Parathyroid adenoma (tissue), 2 donors: ENCODE measurements at regions not wholly inside any gene's neighbourhood (a gene's known extent, or its start where the extent isn't known, plus 50 kb on each side); places are given as distances from the start of the nearest gene placed in this dataset.
A peak's percentile ranks its signal among the peaks of the same experiment; 100 is the strongest.

Experiments
- H2AFZ ChIP-seq: fragments of 300-600 bp; sonication (generic); one replicate; pipeline ENCODE4 v1.7.0; 2017; ENCODE audit warnings: antibody characterized with exemption, mild to moderate bottlenecking
- H3K27ac ChIP-seq: fragments of 300-600 bp; sonication (generic); one replicate; pipeline ENCODE4 v1.7.0; 2017
- H3K27me3 ChIP-seq: fragments of 300-600 bp; sonication (generic); one replicate; pipeline ENCODE4 v1.7.0; 2017; ENCODE audit warnings: low read length; ENCODE audit not compliant: control insufficient read depth, insufficient read depth
- H3K36me3 ChIP-seq: fragments of 300-600 bp; sonication (generic); one replicate; pipeline ENCODE4 v1.7.0; 2017; ENCODE audit warnings: low read length; ENCODE audit not compliant: control insufficient read depth, insufficient read depth
- H3K4me1 ChIP-seq: fragments of 300-600 bp; sonication (generic); one replicate; pipeline ENCODE4 v1.7.0; 2017; ENCODE audit warnings: control low read depth
- H3K4me2 ChIP-seq: fragments of 300-600 bp; sonication (generic); one replicate; pipeline ENCODE4 v1.7.0; 2017; ENCODE audit warnings: low read length
- H3K4me3 ChIP-seq: fragments of 300-600 bp; sonication (generic); one replicate; pipeline ENCODE4 v1.7.0; 2017; ENCODE audit warnings: low read depth, low read length
- H3K79me2 ChIP-seq: fragments of 300-600 bp; sonication (generic); one replicate; pipeline ENCODE4 v1.7.0; 2017; ENCODE audit warnings: control low read depth
- H3K9ac ChIP-seq: fragments of 300-600 bp; sonication (generic); one replicate; pipeline ENCODE4 v1.7.0; 2017; ENCODE audit warnings: mild to moderate bottlenecking
- H3K9me3 ChIP-seq: fragments of 300-600 bp; sonication (generic); one replicate; pipeline ENCODE4 v1.7.0; 2017; ENCODE audit warnings: low read length; ENCODE audit not compliant: control insufficient read depth
- CTCF ChIP-seq: fragments of 300-600 bp; sonication (generic); IDR thresholded peaks from one replicate; pipeline ENCODE4 v1.7.0; 2017; ENCODE audit warnings: antibody characterized with exemption, mild to moderate bottlenecking
- donor health status: primary hyperparathyroidism.

GRCh38 chr6:145189836-145190235 lies 545.5 kb downstream of the EPM2A start:
- Histone ChIP-seq H3K4me3 (no peak overlapping the region), H3K27me3 (no peaks in the 10 kb centered on the region), H3K27ac (no peak overlapping the region), H3K9ac (no peak overlapping the region), H3K4me1 (no peaks in the 10 kb centered on the region), H3K79me2 (no peaks in the 10 kb centered on the region), H2AFZ (peak overlapping the region; percentile 14), H3K36me3 (no peaks in the 10 kb centered on the region), H3K4me2 (no peak overlapping the region), H3K9me3 (no peaks in the 10 kb centered on the region)
- no peak for TF ChIP-seq CTCF

GRCh38 chr6:145194389-145194788 lies 540.9 kb downstream of the EPM2A start:
- Histone ChIP-seq H3K4me1 (no peaks in the 10 kb centered on the region), H3K79me2 (no peaks in the 10 kb centered on the region), H3K27me3 (no peaks in the 10 kb centered on the region), H2AFZ (no peak overlapping the region), H3K36me3 (no peaks in the 10 kb centered on the region), H3K4me3 (no peak overlapping the region), H3K27ac (no peak overlapping the region), H3K9me3 (no peaks in the 10 kb centered on the region), H3K4me2 (no peak overlapping the region), H3K9ac (no peak overlapping the region)
- no peak for TF ChIP-seq CTCF

GRCh38 chr6:145199961-145200360 lies 535.4 kb downstream of the EPM2A start:
- H3K79me2 ChIP-seq = no peaks in the 10 kb centered on the region
- TF ChIP-seq CTCF = no peak
- no peak overlapping the region for H3K4me2 ChIP-seq
- H3K9ac ChIP-seq = no peak overlapping the region
- no peaks in the 10 kb centered on the region for H3K4me1 ChIP-seq
- no peaks in the 10 kb centered on the region for H3K9me3 ChIP-seq
- H3K27ac ChIP-seq = no peak overlapping the region
- H2AFZ ChIP-seq = no peak overlapping the region
- no peaks in the 10 kb centered on the region for H3K36me3 ChIP-seq
- H3K4me3 ChIP-seq = no peak overlapping the region
- H3K27me3 ChIP-seq = no peaks in the 10 kb centered on the region

- Histone ChIP-seq H2AFZ (no peak overlapping the region), H3K9me3 (no peaks in the 10 kb centered on the region), H3K27ac (no peak overlapping the region), H3K4me1 (peaks cover 7% of the 10 kb centered on the region), H3K4me2 (no peak overlapping the region), H3K27me3 (no peaks in the 10 kb centered on the region), H3K36me3 (no peaks in the 10 kb centered on the region), H3K79me2 (no peaks in the 10 kb centered on the region), H3K9ac (no peak overlapping the region), H3K4me3 (no peak overlapping the region)
- TF ChIP-seq CTCF = no peak
These were observed 531.0 kb downstream of the EPM2A start for GRCh38 chr6:145204301-145204700.

- H3K27ac ChIP-seq = no peak overlapping the region
- H3K4me2 ChIP-seq = no peak overlapping the region
- no peak overlapping the region for H3K4me3 ChIP-seq
- no peak overlapping the region for H3K9ac ChIP-seq
- no peaks in the 10 kb centered on the region for H3K36me3 ChIP-seq
- H3K9me3 ChIP-seq = no peaks in the 10 kb centered on the region
- H3K79me2 ChIP-seq = no peaks in the 10 kb centered on the region
- no peak for TF ChIP-seq CTCF
- no peaks in the 10 kb centered on the region for H3K27me3 ChIP-seq
- H2AFZ ChIP-seq = no peak overlapping the region
- peaks cover 7% of the 10 kb centered on the region for H3K4me1 ChIP-seq
These were observed 528.9 kb downstream of the EPM2A start for GRCh38 chr6:145206247-145206907.
